GM10248 (cell line): ENCODE measurements at regions not wholly inside any gene's neighbourhood (a gene's known extent, or its start where the extent isn't known, plus 50 kb on each side); places are given as distances from the start of the nearest gene placed in this dataset.

ENCODE experiments used
- CTCF ChIA-PET: fragments of 300-600 bp; sonication (Branson Sonifier 250); formaldehyde crosslinking; extraction: SDS; loops from one replicate; lab custom pipeline; 2021; ENCODE audit warnings: antibody characterized with exemption; lab: Yijun Ruan, JAX
- POLR2A ChIA-PET: fragments of 350-650 bp; sonication (Branson Sonifier 250); formaldehyde crosslinking; extraction: SDS; loops from one replicate; lab custom pipeline; 2020; ENCODE audit warnings: antibody characterized with exemption; lab: Yijun Ruan, JAX
- DNase-seq: peaks from one replicate; pipeline ENCODE4 v3.0.0; 2012; ENCODE audit errors: extremely low spot score
- CTCF ChIP-seq: IDR thresholded peaks from 2 replicates; pipeline ENCODE4 v1.5.1; 2012; ENCODE audit warnings: mild to moderate bottlenecking, low read depth; ENCODE audit errors: extremely low read depth, missing control alignments, control extremely low read depth

DNA sequence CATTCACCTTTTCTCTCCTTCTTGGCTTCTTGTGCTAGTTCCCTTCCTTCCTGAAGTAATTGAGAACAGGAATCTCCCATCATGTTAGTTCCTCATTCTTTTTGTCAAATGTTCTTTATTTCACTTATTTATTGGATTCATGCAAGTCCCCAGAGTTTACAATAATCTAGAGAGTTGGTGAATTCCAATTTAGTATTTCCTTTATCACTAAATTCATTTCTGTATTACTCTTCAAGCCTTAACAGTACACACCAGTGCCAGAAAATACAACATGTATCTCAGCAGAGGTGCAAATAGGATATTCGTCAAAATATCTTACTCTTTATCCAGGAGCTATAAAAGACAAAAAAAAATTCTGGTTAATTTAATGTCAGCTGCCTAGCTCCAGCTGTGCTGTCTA, 121.9 kb upstream of the SETBP1 start:
- CTCF ChIA-PET, result interaction anchor here (1.7 to 2.4 kb wide), 2 partner anchors 16 to 20 kb away, joined by 4 to 9 read pairs; no protein-coding TSS in a partner anchor
- DNase-seq, result no peak
- POLR2A ChIA-PET, result no interaction called here
- no peak for TF ChIP-seq CTCF

DNA sequence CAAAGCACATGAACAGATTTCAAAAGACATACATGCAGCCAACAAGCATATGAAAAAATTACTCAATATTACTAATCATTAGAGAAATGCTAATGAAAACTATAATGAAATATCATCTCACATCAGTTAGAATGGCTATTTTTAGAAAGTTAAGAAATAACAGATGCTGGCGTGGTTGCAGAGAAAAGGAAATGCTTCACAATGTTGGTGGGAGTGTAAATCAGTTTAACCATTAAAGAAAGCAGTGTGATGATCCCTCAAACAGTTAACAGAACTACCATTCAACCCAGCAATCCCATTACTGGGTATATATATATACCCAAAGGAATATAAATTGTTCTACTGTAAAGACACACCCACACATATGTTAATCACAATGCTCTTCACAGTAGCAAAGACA, 117.7 kb upstream of the SETBP1 start:
- CTCF ChIA-PET, result no interaction called here

DNA sequence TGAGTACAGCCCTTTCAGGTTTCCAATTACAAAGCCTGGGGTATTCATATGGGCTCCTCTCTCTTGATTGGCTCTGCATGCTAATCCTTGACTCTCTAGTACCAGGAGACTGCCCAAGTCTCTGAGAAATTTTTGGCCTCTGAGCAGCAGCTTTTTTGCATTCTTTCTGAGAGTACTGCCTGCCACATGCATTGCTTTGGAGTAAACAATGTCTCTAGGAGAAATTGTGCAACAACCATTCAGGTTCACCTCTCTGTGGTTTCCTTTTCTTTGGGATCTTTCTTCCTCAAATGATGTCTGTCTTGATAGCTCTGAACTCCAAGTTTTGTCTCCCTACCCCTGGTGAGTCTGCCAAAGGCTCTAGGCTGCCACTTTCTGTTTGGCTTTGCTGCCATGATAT, 115.8 kb upstream of the SETBP1 start:
- TF ChIP-seq CTCF, result no peak
- CTCF ChIA-PET, result interaction anchor here (1.1 to 1.3 kb wide), 2 partner anchors 14 kb away, joined by 3 read pairs; no protein-coding TSS in a partner anchor
- no peak for DNase-seq
- POLR2A ChIA-PET, result no interaction called here

More for the DNA sequence above, 117.7 kb upstream of the SETBP1 start:
- DNase-seq, result no peak
- no peak for TF ChIP-seq CTCF
- POLR2A ChIA-PET, result no interaction called here

GRCh38 chr18:44568342-44568741, 112.3 kb upstream of the SETBP1 start:
- ChIA-PET CTCF (interaction anchor here (1.3 kb wide), 1 partner anchor 13 kb away, joined by 5 read pairs; no protein-coding TSS in a partner anchor), POLR2A (no interaction called here)
- TF ChIP-seq CTCF, result no peak
- no peak for DNase-seq

- no peak for TF ChIP-seq CTCF
- ChIA-PET POLR2A (no interaction called here), CTCF (interaction anchor here (2.3 kb wide), 1 partner anchor 26 kb away, joined by 6 read pairs; no protein-coding TSS in a partner anchor)
- no peak for DNase-seq
Measured at GRCh38 chr18:44568986-44569385, 111.7 kb upstream of the SETBP1 start.

- CTCF ChIA-PET, result interaction anchor here (1.8 to 2.3 kb wide), 2 partner anchors 9 to 26 kb away, joined by 6 to 8 read pairs; no protein-coding TSS in a partner anchor
- no peak for DNase-seq
- POLR2A ChIA-PET, result no interaction called here
- TF ChIP-seq CTCF, result no peak
Measured at GRCh38 chr18:44569391-44570055, 111.2 kb upstream of the SETBP1 start.
